Jurkat, Clone E6-1 (cell line): ENCODE measurements at regions not wholly inside any gene's neighbourhood (a gene's known extent, or its start where the extent isn't known, plus 50 kb on each side); places are given as distances from the start of the nearest gene placed in this dataset.
"Not testable (repeated sequence)": the region's sequence is repeated elsewhere in the genome, so short reads cannot be mapped to it uniquely, and the experiment has no call there.

Experiments
- DNase-seq: peaks from one replicate; pipeline ENCODE4 v3.0.0-alpha.2; 2011; ENCODE audit warnings: low read depth, low spot score
- H3K4me3 ChIP-seq: 2 replicates; pipeline ENCODE4 v1.5.1; 2011; ENCODE audit warnings: mild to moderate bottlenecking, low read length, control low read depth, moderate library complexity

GRCh38 chr6:90885137-90885536 lies 298.3 kb upstream of the MAP3K7 start:
- H3K4me3 ChIP-seq, DNase-seq: not testable (repeated sequence)

DNA sequence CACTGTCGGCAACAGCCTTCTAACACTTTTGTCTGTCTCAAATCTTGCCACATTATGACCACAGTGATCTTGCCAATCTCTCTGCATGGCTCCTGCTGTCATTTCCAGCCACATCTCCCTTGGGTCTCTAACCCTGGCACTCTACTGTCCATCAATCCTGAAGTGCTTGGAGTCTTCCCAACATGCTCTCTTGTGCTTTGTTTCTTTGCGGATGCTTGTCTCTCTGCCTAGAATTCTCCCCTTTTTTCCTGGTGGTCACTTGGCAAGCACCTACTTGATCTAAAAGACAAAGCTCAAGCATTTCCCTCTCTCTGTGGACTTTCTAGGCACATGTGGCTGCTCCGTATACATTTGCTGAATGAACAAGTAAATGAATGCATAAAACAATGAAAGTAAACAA lies 290.7 kb upstream of the MAP3K7 start:
- no peak overlapping the region for H3K4me3 ChIP-seq
- DNase-seq, result no peak

DNA sequence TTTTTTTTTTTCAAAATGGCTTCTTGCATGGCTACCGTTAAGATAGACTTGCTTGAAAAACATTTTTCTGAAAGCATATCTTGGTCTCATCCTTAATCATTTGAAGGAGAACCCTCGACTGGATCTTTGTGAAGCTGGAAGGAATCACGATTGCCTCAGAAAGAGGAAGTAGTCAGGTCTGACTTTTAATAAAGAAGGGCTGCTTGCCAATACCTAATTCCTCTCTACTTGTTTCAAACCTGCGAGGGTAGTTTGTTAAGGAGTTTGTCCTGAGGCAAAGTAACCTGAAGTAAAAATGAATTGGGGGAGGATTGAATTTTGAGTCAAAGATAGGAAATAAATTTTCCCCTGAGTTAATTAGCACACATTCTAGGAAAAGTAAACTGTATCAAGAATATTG lies 288.1 kb upstream of the MAP3K7 start:
- no peak overlapping the region for H3K4me3 ChIP-seq
- DNase-seq, result no peak

DNA sequence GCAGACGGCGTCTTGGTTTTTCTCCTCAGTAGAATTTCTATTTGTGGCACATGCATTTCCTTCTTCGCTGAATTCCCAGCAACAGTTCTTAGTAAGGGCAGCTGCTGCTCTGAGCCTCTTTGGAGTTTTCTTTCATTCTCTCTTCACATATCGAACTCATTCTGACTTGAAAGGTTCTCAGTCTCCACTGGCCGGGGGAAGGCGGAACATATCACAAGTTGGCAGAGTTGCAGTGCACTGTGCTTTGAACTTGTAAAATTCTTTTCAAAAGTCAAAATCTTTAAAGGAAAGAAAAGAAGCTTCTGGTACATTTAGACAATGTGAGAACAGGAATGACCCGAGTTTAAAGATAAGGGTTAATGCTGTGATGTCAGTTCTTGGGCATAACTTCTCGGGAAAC lies 286.1 kb upstream of the MAP3K7 start:
- DNase-seq, result no peak
- no peak overlapping the region for H3K4me3 ChIP-seq

GRCh38 chr6:90870561-90870960 lies 283.7 kb upstream of the MAP3K7 start:
- DNase-seq, result no peak
- H3K4me3 ChIP-seq, result no peak overlapping the region

GRCh38 chr6:90868656-90869055 lies 281.8 kb upstream of the MAP3K7 start:
- no peak overlapping the region for H3K4me3 ChIP-seq
- no peak for DNase-seq

- H3K4me3 ChIP-seq, result no peak overlapping the region
- no peak for DNase-seq
These were observed 281.4 kb upstream of the MAP3K7 start for GRCh38 chr6:90868256-90868655.

DNA sequence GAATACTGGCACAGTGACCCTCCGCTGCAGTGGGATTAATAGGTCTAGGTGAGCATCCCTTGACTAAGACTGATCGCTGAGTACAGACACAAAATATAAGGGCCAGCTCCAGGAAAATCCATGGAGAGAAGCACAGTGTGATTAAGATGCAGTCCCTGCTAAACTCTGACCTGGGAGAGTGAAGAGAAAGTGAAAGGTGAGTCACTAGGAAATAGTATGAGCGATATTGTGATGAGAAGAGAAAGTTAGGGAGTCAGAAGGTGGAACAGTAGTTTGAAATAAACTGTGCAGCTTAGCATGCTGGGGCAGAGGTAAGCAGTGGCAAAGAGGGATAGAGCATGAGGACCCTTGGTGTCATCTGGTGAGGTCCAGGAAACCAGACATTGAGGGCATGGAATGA lies 278.6 kb upstream of the MAP3K7 start:
- H3K4me3 ChIP-seq, result no peak overlapping the region
- DNase-seq, result no peak

- no peak for DNase-seq
- no peak overlapping the region for H3K4me3 ChIP-seq
These were observed 276.2 kb upstream of the MAP3K7 start for GRCh38 chr6:90863043-90863442.

GRCh38 chr6:90860822-90861601 lies 274.1 kb upstream of the MAP3K7 start:
- peak; percentile 27 for DNase-seq
- no peak overlapping the region for H3K4me3 ChIP-seq

DNA sequence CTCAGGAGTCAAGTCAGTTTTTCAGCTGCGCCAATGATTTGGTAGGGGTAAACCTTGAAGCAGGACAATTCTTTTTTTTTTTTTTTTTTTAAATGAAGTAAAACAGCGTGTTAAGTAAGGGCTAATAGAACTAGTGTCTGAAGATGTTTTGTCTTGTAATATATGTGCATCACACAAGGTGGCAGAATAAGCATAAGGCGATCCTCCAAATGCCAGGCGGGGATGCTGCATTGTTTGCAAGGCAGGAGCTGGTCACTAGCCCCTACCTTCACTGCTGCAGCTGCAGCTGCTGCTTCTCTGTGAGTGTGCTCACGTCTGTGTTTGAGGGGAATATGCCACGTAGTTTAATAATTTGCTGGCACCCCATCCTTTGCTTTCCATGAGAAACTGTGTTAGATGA lies 272.7 kb upstream of the MAP3K7 start:
- DNase-seq, result peak; percentile 6
- H3K4me3 ChIP-seq, result no peak overlapping the region

DNA sequence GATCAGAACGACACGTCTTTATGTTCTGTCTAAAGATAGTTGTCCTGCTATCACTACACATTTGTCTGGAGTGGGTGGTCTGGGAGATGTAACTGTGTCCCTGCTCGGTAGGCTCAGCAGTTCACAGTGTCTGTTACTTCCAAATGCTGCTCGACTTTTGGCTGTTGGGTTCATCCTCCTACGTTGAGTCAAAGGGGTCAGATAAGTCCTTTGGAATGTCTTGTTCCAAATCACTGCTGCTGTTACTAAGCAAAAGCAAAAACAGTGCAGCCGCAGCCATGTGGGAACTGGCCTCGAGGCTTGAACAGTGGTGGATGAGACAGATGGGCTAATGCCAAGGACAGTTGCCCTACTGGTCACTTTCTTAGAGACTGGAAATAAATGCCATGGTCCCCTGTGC lies 272.2 kb upstream of the MAP3K7 start:
- no peak overlapping the region for H3K4me3 ChIP-seq
- no peak for DNase-seq

DNA sequence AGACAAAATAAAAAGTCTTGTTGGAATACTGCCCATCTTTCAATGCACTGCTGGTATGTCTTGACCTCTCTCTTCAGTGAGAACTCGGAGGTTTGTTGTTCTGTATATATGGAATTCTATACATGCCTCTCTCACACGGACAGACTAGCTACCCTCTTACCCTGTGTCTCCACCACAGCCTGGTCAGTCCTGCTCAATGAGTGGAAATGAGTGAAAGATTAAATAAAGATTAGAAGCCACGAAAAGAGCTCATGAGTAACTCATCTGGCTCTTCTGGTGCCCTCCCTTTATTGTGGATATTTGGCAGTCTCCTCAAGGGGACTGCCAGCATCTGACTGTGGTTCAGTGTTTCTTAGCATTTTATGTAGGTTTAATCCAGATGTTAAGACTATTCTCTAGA lies 262.8 kb upstream of the MAP3K7 start:
- no peak for DNase-seq
- H3K4me3 ChIP-seq, result no peak overlapping the region

GRCh38 chr6:90846824-90847223 lies 260.0 kb upstream of the MAP3K7 start:
- no peak for DNase-seq

GRCh38 chr6:90835596-90836212 lies 248.8 kb upstream of the MAP3K7 start:
- DNase-seq, result no peak

More at GRCh38 chr6:90846824-90847223, 260.0 kb upstream of the MAP3K7 start:
- H3K4me3 ChIP-seq, result no peak overlapping the region

GRCh38 chr6:90829311-90829710 lies 242.4 kb upstream of the MAP3K7 start:
- DNase-seq, result no peak
- no peak overlapping the region for H3K4me3 ChIP-seq

More at GRCh38 chr6:90835596-90836212, 248.8 kb upstream of the MAP3K7 start:
- H3K4me3 ChIP-seq, result no peak overlapping the region

DNA sequence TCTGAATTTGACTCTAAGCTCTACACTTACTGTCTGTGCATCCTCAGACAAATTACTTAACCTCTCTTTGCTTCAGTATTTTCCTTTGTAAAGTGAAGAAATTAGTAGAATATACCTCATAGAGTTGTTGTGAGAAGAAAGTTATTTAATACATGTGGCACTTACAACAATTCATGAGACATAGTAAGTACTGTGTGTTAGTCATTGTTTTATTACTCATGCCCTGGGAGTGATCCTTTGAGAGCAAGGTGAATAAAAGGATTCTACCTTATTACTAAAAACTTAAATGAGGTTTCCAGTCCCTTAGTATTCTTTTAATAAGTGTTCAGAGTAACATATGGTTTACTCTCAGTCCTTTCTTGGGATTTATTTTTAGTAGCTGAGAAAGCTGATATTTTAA lies 233.6 kb upstream of the MAP3K7 start:
- no peak for DNase-seq

DNA sequence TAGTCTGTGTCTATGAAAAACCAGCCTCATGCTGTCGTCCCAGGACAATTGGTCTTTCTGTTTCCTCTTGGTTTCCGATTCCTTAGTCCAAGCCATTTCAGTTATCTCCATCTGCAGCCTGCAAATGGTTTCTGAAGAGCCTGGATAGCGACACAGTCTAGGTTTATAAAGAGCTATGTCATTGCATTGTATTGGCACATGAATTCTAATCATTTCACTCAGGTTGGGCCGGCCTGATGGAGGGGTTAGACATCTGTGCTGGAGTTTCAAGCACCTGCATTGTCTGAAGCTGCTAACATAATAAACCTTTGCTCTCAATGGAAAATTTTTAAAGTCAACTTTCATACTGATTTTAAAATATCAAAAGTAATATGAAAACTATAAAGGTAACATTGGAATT lies 232.6 kb upstream of the MAP3K7 start:
- no peak overlapping the region for H3K4me3 ChIP-seq
- DNase-seq, result no peak

More for the DNA sequence above, 233.6 kb upstream of the MAP3K7 start:
- no peak overlapping the region for H3K4me3 ChIP-seq

DNA sequence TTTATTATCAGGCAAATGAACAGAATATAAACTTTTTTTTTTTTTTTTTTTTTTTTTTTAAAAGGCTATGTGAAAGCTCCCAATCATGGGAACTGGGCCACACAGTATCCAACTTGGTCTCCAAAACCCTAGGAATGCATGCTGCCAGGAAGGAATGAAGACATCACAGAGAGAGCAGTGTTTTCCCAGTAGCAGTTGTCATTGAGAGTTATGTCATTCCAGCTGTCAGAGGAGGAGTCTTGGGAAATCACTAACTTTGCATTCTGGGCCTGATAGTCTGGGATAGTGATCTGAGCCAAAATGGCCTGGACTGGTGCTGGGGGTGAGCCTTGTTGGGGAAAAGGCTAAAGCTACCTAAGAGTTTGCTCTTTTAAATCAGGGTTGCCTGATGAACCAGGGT lies 231.3 kb upstream of the MAP3K7 start:
- no peak overlapping the region for H3K4me3 ChIP-seq

DNA sequence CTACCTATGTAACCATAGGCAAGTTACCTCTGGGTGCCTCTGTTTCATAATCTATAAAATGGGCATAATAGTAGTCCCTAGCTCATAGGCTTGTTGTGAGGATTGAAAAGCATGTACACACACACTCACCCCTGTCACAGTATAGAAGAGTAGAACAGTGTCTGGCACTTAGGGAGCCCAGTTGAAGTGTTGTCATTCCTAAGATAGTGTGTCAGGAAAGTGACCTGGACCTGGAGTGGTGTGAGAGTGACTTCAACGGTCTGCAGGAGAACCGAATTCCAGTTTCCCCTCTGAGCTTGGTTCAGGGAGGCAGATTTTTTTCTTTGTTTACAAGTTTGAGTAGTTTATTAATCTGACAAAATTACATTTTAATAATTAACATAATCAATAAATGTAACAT lies 229.9 kb upstream of the MAP3K7 start:
- H3K4me3 ChIP-seq, result no peak overlapping the region
- DNase-seq, result no peak

More for the DNA sequence above, 231.3 kb upstream of the MAP3K7 start:
- no peak for DNase-seq
